Fibroblast of the conjunctiva (primary cell): ENCODE measurements at regions not wholly inside any gene's neighbourhood (a gene's known extent, or its start where the extent isn't known, plus 50 kb on each side); places are given as distances from the start of the nearest gene placed in this dataset.

ENCODE experiments used
- DNase-seq: peaks from one replicate; pipeline ENCODE4 v3.0.0-alpha.2; 2010; ENCODE audit warnings: low read depth

GRCh38 chr1:201708691-201709090 lies 120.3 kb upstream of the IPO9 start:
- DNase-seq, result no peak

GRCh38 chr1:201709564-201710295 lies 119.2 kb upstream of the IPO9 start:
- DNase-seq, result no peak

GRCh38 chr1:201710632-201711597 lies 118.0 kb upstream of the IPO9 start:
- DNase-seq, result no peak

- no peak for DNase-seq
Measured at GRCh38 chr1:201711811-201712210, 117.1 kb upstream of the IPO9 start.

- no peak for DNase-seq
Measured at GRCh38 chr1:201712387-201713085, 116.4 kb upstream of the IPO9 start.

- DNase-seq, result peak; percentile 99
Measured at GRCh38 chr1:201713086-201713810, 115.7 kb upstream of the IPO9 start.

GRCh38 chr1:201714542-201715329 lies 114.2 kb upstream of the IPO9 start:
- peak; percentile 100 for DNase-seq

GRCh38 chr1:201715351-201715750 lies 113.6 kb upstream of the IPO9 start:
- no peak for DNase-seq

- no peak for DNase-seq
Measured at GRCh38 chr1:201715801-201716741, 112.9 kb upstream of the IPO9 start.

- DNase-seq, result no peak
Measured at GRCh38 chr1:201716742-201717135, 112.2 kb upstream of the IPO9 start.

- DNase-seq, result no peak
Measured at GRCh38 chr1:201717286-201717685, 111.7 kb upstream of the IPO9 start.

- DNase-seq, result no peak
Measured at GRCh38 chr1:201718346-201719202, 110.4 kb upstream of the IPO9 start.

GRCh38 chr1:201719812-201720521 lies 109.0 kb upstream of the IPO9 start:
- peak; percentile 81 for DNase-seq

GRCh38 chr1:201720522-201720844 lies 108.5 kb upstream of the IPO9 start:
- DNase-seq, result no peak

- DNase-seq, result no peak
Measured at GRCh38 chr1:201721082-201722049, 107.6 kb upstream of the IPO9 start.

- no peak for DNase-seq
Measured at GRCh38 chr1:201724039-201724765, 104.8 kb upstream of the IPO9 start.

GRCh38 chr1:201724766-201725118 lies 104.2 kb upstream of the IPO9 start:
- DNase-seq, result no peak
